Parathyroid adenoma (tissue), 2 donors: ENCODE measurements at regions not wholly inside any gene's neighbourhood (a gene's known extent, or its start where the extent isn't known, plus 50 kb on each side); places are given as distances from the start of the nearest gene placed in this dataset.

Source experiments
- H2AFZ ChIP-seq: fragments of 300-600 bp; sonication (generic); one replicate; pipeline ENCODE4 v1.7.0; 2017; ENCODE audit warnings: antibody characterized with exemption, mild to moderate bottlenecking
- H3K27ac ChIP-seq: fragments of 300-600 bp; sonication (generic); one replicate; pipeline ENCODE4 v1.7.0; 2017
- H3K27me3 ChIP-seq: fragments of 300-600 bp; sonication (generic); one replicate; pipeline ENCODE4 v1.7.0; 2017; ENCODE audit warnings: low read length; ENCODE audit not compliant: control insufficient read depth, insufficient read depth
- H3K36me3 ChIP-seq: fragments of 300-600 bp; sonication (generic); one replicate; pipeline ENCODE4 v1.7.0; 2017; ENCODE audit warnings: low read length; ENCODE audit not compliant: control insufficient read depth, insufficient read depth
- H3K4me1 ChIP-seq: fragments of 300-600 bp; sonication (generic); one replicate; pipeline ENCODE4 v1.7.0; 2017; ENCODE audit warnings: control low read depth
- H3K4me2 ChIP-seq: fragments of 300-600 bp; sonication (generic); one replicate; pipeline ENCODE4 v1.7.0; 2017; ENCODE audit warnings: low read length
- H3K4me3 ChIP-seq: fragments of 300-600 bp; sonication (generic); one replicate; pipeline ENCODE4 v1.7.0; 2017; ENCODE audit warnings: low read depth, low read length
- H3K79me2 ChIP-seq: fragments of 300-600 bp; sonication (generic); one replicate; pipeline ENCODE4 v1.7.0; 2017; ENCODE audit warnings: control low read depth
- H3K9ac ChIP-seq: fragments of 300-600 bp; sonication (generic); one replicate; pipeline ENCODE4 v1.7.0; 2017; ENCODE audit warnings: mild to moderate bottlenecking
- H3K9me3 ChIP-seq: fragments of 300-600 bp; sonication (generic); one replicate; pipeline ENCODE4 v1.7.0; 2017; ENCODE audit warnings: low read length; ENCODE audit not compliant: control insufficient read depth
- CTCF ChIP-seq: fragments of 300-600 bp; sonication (generic); IDR thresholded peaks from one replicate; pipeline ENCODE4 v1.7.0; 2017; ENCODE audit warnings: antibody characterized with exemption, mild to moderate bottlenecking
- donor health status: primary hyperparathyroidism.

- Histone ChIP-seq H2AFZ (no peak overlapping the region), H3K4me3 (no peak overlapping the region), H3K36me3 (no peaks in the 10 kb centered on the region), H3K4me2 (no peak overlapping the region), H3K4me1 (peaks cover 2% of the 10 kb centered on the region), H3K9me3 (no peaks in the 10 kb centered on the region), H3K79me2 (no peaks in the 10 kb centered on the region), H3K9ac (no peak overlapping the region), H3K27ac (no peak overlapping the region), H3K27me3 (peaks cover 3% of the 10 kb centered on the region)
- TF ChIP-seq CTCF, result no peak
Observed at GRCh38 chr7:156458011-156458410, 182.6 kb upstream of the RNF32 start.

- Histone ChIP-seq H3K4me1 (peaks cover 2% of the 10 kb centered on the region), H3K36me3 (no peaks in the 10 kb centered on the region), H3K4me3 (no peak overlapping the region), H3K4me2 (no peak overlapping the region), H3K79me2 (no peaks in the 10 kb centered on the region), H3K9ac (no peak overlapping the region), H3K27ac (no peak overlapping the region), H3K27me3 (peaks cover 3% of the 10 kb centered on the region), H3K9me3 (no peaks in the 10 kb centered on the region), H2AFZ (no peak overlapping the region)
- no peak for TF ChIP-seq CTCF
Observed at GRCh38 chr7:156456503-156457115, 184.0 kb upstream of the RNF32 start.

- Histone ChIP-seq H2AFZ (no peak overlapping the region), H3K9ac (no peak overlapping the region), H3K4me2 (no peak overlapping the region), H3K4me1 (peaks cover 1% of the 10 kb centered on the region), H3K4me3 (no peak overlapping the region), H3K27me3 (peaks cover 3% of the 10 kb centered on the region), H3K27ac (no peak overlapping the region), H3K9me3 (no peaks in the 10 kb centered on the region), H3K79me2 (no peaks in the 10 kb centered on the region), H3K36me3 (no peaks in the 10 kb centered on the region)
- no peak for TF ChIP-seq CTCF
Observed at GRCh38 chr7:156456032-156456431, 184.5 kb upstream of the RNF32 start.

GRCh38 chr7:156450473-156450872 lies 190.1 kb upstream of the RNF32 start:
- Histone ChIP-seq H3K79me2 (no peaks in the 10 kb centered on the region), H3K27ac (no peak overlapping the region), H3K36me3 (no peaks in the 10 kb centered on the region), H3K9ac (no peak overlapping the region), H2AFZ (no peak overlapping the region), H3K27me3 (no peaks in the 10 kb centered on the region), H3K4me2 (no peak overlapping the region), H3K4me3 (no peak overlapping the region), H3K4me1 (no peaks in the 10 kb centered on the region), H3K9me3 (no peaks in the 10 kb centered on the region)
- no peak for TF ChIP-seq CTCF

GRCh38 chr7:156448918-156449317 lies 191.7 kb upstream of the RNF32 start:
- H2AFZ ChIP-seq, result no peak overlapping the region
- no peaks in the 10 kb centered on the region for H3K79me2 ChIP-seq
- H3K27ac ChIP-seq, result no peak overlapping the region
- H3K36me3 ChIP-seq, result no peaks in the 10 kb centered on the region
- no peaks in the 10 kb centered on the region for H3K9me3 ChIP-seq
- no peaks in the 10 kb centered on the region for H3K4me1 ChIP-seq
- H3K4me3 ChIP-seq, result no peak overlapping the region
- no peak for TF ChIP-seq CTCF
- no peak overlapping the region for H3K9ac ChIP-seq
- H3K27me3 ChIP-seq, result no peaks in the 10 kb centered on the region
- no peak overlapping the region for H3K4me2 ChIP-seq
